Activated naive CD8-positive, alpha-beta T cell (primary cell): ENCODE measurements at regions not wholly inside any gene's neighbourhood (a gene's known extent, or its start where the extent isn't known, plus 50 kb on each side); places are given as distances from the start of the nearest gene placed in this dataset.

ENCODE experiments used
- H3K27ac Mint-ChIP-seq: one replicate; pipeline ENCODE4 v1.8.0; 2021; ENCODE audit warnings: mixed read lengths
- H3K27me3 Mint-ChIP-seq: one replicate; pipeline ENCODE4 v1.8.0; 2021; ENCODE audit warnings: mixed read lengths
- H3K36me3 Mint-ChIP-seq: one replicate; pipeline ENCODE4 v1.8.0; 2021; ENCODE audit warnings: mixed read lengths
- H3K4me1 Mint-ChIP-seq: one replicate; pipeline ENCODE4 v1.8.0; 2021; ENCODE audit warnings: low read depth, mixed read lengths
- H3K4me3 Mint-ChIP-seq: one replicate; pipeline ENCODE4 v1.8.0; 2021; ENCODE audit warnings: mild to moderate bottlenecking, mixed read lengths
- H3K9me3 Mint-ChIP-seq: one replicate; pipeline ENCODE4 v1.8.0; 2021; ENCODE audit warnings: low read depth, mixed read lengths

DNA sequence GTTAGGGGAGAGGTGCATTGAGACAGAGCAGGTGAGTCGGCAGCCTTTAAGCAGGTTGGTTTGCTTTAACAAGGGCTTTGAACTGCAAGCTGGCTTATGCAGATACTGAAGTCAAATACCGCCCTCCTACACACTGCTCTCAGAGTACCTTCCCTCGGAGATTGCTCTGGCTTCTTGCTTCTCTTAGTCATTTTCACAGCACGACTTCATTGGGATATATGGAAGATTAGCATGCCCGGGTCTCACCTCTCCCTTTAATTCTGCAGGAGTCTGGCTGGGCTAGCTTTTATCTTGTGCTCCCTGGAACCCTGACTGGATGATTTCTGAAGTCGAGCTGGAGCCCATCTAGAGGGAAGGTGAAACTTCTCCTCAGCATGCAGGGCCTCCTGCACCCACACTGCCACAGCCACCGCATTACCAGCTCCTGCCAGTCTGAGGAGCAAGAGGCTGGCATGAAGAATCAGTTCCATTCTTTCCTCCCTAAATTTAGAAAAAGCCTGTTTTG lies 395.5 kb upstream of the HNRNPA3 start:
- H3K4me1 Mint-ChIP-seq = peaks cover 61% of the 10 kb centered on the region
- H3K4me3 Mint-ChIP-seq = no peak overlapping the region
- no peaks in the 10 kb centered on the region for H3K36me3 Mint-ChIP-seq
- no peak overlapping the region for H3K27ac Mint-ChIP-seq
- no peaks in the 10 kb centered on the region for H3K27me3 Mint-ChIP-seq
- H3K9me3 Mint-ChIP-seq = no peaks in the 10 kb centered on the region

DNA sequence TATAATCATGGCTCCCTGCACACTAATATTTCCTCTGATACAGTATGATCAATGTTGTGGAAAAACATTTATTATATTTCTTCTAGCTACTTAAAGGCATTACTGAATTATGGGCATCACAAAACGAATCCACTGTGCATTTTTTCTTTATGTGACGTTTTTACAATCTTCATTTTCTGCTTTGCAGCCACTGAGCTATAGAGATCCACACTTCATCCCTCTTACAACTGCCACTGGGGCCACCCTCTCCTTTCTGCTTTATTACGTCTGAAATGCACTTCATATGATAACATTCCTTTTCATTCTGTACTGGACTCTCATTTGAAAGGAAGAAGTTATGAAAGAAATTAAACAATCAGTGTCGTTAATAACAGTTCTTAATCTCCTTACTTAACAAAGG lies 394.5 kb upstream of the HNRNPA3 start:
- peaks cover 69% of the 10 kb centered on the region for H3K4me1 Mint-ChIP-seq
- no peak overlapping the region for H3K4me3 Mint-ChIP-seq
- no peak overlapping the region for H3K27ac Mint-ChIP-seq
- no peaks in the 10 kb centered on the region for H3K9me3 Mint-ChIP-seq
- no peaks in the 10 kb centered on the region for H3K27me3 Mint-ChIP-seq
- no peaks in the 10 kb centered on the region for H3K36me3 Mint-ChIP-seq

DNA sequence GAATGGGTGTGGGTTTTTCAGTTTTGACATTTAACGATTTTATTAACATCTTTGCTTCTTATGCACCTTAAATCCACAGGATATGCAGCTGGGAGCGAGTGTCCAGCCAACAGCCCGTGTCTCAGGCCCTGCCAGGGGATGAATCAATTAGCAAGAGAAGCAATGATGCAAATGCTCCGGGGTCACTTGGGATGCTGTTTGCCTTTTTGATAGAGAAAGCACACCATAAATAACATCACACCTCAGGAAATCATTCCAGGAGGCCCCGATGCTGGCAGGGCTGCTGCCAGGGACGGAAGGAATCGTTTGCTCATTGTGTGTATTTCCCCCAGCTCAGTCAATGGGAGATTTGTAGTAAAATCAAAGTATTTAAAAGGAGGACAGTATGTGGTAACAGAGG lies 394.0 kb upstream of the HNRNPA3 start:
- Mint-ChIP-seq H3K36me3 (no peaks in the 10 kb centered on the region), H3K4me1 (peaks cover 73% of the 10 kb centered on the region), H3K27me3 (no peaks in the 10 kb centered on the region)

DNA sequence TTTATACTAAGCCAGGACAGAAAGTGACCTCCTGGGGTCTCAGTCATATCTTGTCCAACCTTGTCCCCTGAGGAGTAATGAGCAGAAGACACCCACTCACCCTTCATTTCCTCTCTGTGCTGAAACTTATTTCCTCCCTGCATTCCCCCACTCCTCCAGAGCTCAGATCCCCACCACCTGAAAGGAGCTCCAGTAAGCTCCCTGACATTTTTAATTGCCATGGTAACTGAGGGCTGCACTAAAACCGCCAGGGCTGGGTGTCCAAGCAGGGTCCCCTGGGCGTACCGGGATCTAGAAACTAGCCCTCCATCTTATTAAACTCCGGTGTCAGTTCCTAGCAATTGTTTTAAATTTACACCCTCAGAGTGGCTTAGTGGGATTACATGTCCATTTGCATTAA lies 393.3 kb upstream of the HNRNPA3 start:
- peaks cover 1% of the 10 kb centered on the region for H3K9me3 Mint-ChIP-seq
- peaks cover 79% of the 10 kb centered on the region for H3K4me1 Mint-ChIP-seq
- H3K4me3 Mint-ChIP-seq = no peak overlapping the region
- no peaks in the 10 kb centered on the region for H3K27me3 Mint-ChIP-seq
- peaks cover under 1% of the 10 kb centered on the region for H3K36me3 Mint-ChIP-seq
- H3K27ac Mint-ChIP-seq = no peak overlapping the region

More for the DNA sequence above, 394.0 kb upstream of the HNRNPA3 start:
- Mint-ChIP-seq H3K4me3 (no peak overlapping the region), H3K9me3 (no peaks in the 10 kb centered on the region), H3K27ac (no peak overlapping the region)

DNA sequence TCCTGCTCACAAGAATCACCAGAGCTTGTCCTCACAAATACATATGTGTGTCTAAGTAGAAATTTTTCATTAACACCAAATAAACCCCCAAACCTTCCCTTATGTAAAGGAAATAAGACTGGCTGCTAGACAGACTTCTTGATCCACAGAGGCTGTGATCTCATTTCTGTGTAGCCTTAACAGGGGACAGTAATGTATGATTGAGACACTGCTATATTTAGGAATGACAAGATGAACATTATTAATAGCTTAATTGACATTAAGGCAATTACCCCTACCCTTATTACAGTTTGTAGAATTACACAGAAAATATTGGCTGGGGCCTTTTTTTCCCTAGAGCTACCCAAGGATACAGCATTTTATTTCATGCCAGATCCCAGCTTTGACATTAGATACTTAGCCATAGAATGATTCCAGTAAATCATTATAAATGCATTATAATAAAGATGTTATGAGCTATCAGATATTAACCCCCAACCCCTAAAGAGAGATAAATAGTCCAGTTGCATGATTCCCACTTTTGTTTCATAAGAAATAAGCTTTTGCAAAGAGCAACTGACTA lies 392.1 kb upstream of the HNRNPA3 start:
- Mint-ChIP-seq H3K36me3 (peaks cover 2% of the 10 kb centered on the region), H3K4me1 (peaks cover 81% of the 10 kb centered on the region), H3K4me3 (no peak overlapping the region), H3K27ac (no peak overlapping the region), H3K9me3 (peaks cover 5% of the 10 kb centered on the region), H3K27me3 (no peaks in the 10 kb centered on the region)

DNA sequence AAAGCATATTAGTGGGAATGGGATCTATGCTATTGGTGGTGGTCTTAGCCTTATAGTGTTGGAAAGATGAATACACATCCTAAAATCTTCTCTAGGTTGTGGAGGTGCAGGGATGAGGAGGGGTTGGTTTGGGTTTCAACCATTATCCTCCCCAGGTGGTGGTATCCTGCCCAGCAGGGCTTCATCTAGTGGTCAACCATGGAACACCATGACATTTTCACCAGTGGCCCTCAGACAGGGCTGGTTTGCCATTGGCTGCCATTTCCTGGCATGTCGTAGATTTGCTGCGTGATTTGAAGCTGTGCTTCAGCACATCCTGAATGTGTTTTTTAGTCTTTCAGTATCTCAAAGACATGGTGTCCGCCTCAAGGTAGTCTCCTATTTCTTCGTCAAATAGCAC lies 391.2 kb upstream of the HNRNPA3 start:
- no peak overlapping the region for H3K4me3 Mint-ChIP-seq
- no peaks in the 10 kb centered on the region for H3K27me3 Mint-ChIP-seq
- H3K36me3 Mint-ChIP-seq = peaks cover 2% of the 10 kb centered on the region
- H3K9me3 Mint-ChIP-seq = peaks cover 5% of the 10 kb centered on the region
- H3K27ac Mint-ChIP-seq = no peak overlapping the region
- peaks cover 83% of the 10 kb centered on the region for H3K4me1 Mint-ChIP-seq

DNA sequence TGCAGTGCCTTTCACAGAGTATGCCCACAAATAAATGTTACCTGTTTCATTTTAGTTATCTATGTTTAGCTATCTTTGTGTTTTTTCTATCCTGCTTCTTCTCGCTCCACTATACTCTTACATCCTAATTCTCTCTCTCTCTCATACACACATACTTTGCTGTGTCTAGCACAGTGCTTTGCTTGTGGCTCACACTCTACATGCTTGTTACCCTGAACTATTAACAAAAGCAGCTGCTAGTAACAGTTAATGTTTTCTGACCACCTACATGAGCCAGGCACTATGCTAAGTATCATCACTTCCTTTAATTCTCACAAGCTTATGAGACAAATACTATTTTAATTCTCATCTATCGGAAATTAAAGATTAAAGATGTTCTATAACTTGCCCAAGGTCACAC lies 390.5 kb upstream of the HNRNPA3 start:
- Mint-ChIP-seq H3K4me3 (no peak overlapping the region), H3K9me3 (peaks cover 5% of the 10 kb centered on the region), H3K36me3 (peaks cover 2% of the 10 kb centered on the region), H3K27ac (no peak overlapping the region), H3K27me3 (no peaks in the 10 kb centered on the region), H3K4me1 (peaks cover 87% of the 10 kb centered on the region)

DNA sequence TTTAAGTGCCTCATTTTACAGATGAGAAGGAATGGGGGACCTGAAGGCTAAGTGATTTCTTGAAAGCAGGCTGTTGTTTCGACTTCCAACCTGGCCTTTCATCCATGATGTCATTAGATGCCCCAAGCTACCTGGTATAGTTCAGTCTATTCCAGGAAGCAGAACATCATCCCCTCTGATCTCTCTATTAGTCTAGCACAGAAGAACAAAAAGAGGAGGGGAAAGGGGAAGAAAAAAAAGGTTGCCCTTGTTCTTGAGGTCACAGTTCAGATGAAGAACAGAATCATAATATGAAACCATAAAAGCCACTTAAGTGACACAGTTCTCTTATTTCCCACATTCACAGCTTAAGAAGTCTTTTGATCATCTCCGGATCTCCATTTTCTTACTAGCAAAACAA lies 386.2 kb upstream of the HNRNPA3 start:
- Mint-ChIP-seq H3K27me3 (no peaks in the 10 kb centered on the region), H3K9me3 (peaks cover 5% of the 10 kb centered on the region), H3K4me3 (peak overlapping the region; percentile 76), H3K27ac (peak overlapping the region; percentile 90), H3K36me3 (peaks cover 6% of the 10 kb centered on the region), H3K4me1 (peaks cover 85% of the 10 kb centered on the region)

DNA sequence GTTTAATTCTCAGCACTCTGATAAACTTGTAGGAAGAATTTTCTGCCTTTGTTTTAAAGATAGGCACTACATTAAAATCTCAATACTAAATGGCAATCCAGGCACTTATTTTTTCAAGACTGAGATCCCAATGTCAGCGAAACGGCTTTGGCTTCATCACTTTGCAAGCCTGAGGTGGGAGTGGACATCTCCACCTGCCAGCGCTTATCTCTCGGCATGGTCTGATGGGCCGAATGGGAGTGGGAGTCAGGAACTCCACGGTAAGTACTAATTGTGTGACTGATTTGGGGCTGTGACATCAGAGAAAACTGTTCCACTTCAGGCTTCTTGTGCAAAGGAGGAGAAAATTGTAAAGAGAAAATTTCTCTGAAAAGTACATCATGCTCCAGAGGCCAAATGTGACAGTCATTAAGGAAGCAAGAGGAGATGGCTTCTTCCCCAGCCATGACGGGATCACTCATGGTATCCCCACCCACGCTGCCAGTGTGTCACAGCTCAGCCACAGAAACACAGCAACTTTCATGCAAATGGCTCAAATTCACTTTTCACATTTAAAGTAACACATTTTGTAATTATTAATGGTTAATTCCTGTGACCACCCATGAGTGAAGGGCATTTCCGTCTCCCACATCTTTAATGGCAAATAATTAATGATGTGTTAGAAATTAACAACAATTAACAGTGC lies 385.5 kb upstream of the HNRNPA3 start:
- Mint-ChIP-seq H3K27ac (peak overlapping the region; percentile 90), H3K27me3 (no peaks in the 10 kb centered on the region), H3K4me1 (peaks cover 77% of the 10 kb centered on the region), H3K9me3 (peaks cover 5% of the 10 kb centered on the region), H3K4me3 (peak overlapping the region; percentile 76), H3K36me3 (peaks cover 6% of the 10 kb centered on the region)

DNA sequence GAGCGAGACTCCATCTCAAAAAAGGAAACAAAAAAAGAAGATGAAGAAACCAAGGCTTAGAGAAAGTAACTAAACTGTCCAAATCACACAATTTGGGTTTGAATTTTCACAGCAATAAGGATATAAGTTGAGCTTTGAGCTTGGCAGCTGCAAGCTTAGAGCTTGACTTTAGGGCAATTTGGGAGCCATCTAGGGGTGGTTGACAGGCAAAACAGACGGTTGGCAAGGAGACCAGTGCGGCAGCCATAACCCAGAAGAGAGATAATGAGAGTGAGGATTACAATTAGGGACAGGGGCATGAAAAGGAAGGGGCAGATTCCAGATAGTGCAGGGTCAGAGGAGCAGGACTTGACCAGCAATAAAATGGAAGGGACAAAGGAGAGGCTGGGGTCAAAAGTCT lies 382.2 kb upstream of the HNRNPA3 start:
- no peak overlapping the region for H3K4me3 Mint-ChIP-seq
- H3K27me3 Mint-ChIP-seq = no peaks in the 10 kb centered on the region
- H3K36me3 Mint-ChIP-seq = peaks cover 5% of the 10 kb centered on the region
- H3K9me3 Mint-ChIP-seq = no peaks in the 10 kb centered on the region
- peaks cover 47% of the 10 kb centered on the region for H3K4me1 Mint-ChIP-seq
- H3K27ac Mint-ChIP-seq = no peak overlapping the region

DNA sequence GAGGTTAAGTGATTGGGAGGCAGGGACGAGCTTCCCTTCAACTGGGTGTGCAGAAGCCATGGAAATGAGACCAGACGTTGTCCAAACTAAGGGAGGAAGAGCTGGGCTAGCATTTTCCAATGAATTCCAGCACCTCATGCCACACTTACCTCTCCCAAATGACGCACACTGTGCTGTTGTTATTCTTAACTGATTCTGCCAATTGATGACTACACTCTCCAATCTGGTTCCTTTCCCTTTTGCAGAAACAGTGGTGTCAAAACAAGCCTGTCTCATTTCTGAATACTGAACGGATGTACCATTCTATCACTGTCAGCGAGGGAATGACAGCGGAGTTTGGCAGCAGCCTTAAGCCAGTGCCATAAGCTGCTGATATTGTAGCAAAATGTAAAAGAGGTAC lies 380.5 kb upstream of the HNRNPA3 start:
- H3K9me3 Mint-ChIP-seq = no peaks in the 10 kb centered on the region
- H3K27ac Mint-ChIP-seq = no peak overlapping the region
- no peaks in the 10 kb centered on the region for H3K27me3 Mint-ChIP-seq
- H3K4me1 Mint-ChIP-seq = peaks cover 31% of the 10 kb centered on the region
- H3K36me3 Mint-ChIP-seq = peaks cover 5% of the 10 kb centered on the region
- H3K4me3 Mint-ChIP-seq = no peak overlapping the region

DNA sequence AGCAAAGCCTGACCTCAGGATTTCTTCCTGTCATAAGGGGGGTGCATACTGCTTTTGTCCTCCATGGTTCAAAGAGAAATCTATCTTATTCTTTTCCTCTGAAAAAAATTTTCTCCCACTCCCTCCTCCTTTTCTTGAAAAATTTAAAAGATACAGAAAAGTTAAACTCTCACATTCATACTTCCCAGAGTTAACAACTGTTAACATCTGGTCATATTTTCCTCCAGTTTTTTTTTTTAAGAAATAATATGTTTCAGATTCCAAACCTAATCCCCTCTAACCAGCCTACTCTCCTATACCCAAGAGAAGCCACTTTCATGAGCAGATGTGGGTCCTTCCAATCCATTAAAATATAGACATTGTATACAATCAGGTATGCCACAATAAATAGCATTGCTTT lies 378.9 kb upstream of the HNRNPA3 start:
- H3K27me3 Mint-ChIP-seq = no peaks in the 10 kb centered on the region
- no peak overlapping the region for H3K4me3 Mint-ChIP-seq
- H3K4me1 Mint-ChIP-seq = peaks cover 19% of the 10 kb centered on the region
- no peaks in the 10 kb centered on the region for H3K9me3 Mint-ChIP-seq
- no peak overlapping the region for H3K27ac Mint-ChIP-seq
- peaks cover 1% of the 10 kb centered on the region for H3K36me3 Mint-ChIP-seq

DNA sequence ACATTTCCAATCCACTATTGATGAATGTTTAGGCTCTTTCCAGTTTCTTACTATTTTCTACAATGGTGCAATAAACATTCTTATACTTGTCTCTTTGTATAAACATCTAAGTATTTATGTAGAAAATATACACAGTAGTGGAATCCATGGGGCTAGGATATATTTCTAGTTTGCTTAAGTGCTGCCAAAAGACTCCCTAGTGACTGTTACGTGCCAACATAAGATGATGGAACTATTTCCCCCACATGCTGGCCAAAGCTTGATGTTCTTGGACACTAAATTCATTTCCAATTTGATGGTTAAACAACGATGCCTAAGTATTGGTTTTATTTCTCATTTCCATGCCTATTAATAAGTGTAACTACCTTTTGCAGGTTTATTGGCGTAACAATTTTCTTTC lies 378.4 kb upstream of the HNRNPA3 start:
- no peak overlapping the region for H3K4me3 Mint-ChIP-seq
- no peaks in the 10 kb centered on the region for H3K9me3 Mint-ChIP-seq
- H3K27ac Mint-ChIP-seq = no peak overlapping the region
- H3K36me3 Mint-ChIP-seq = peaks cover 6% of the 10 kb centered on the region
- H3K27me3 Mint-ChIP-seq = no peaks in the 10 kb centered on the region
- peaks cover 16% of the 10 kb centered on the region for H3K4me1 Mint-ChIP-seq

DNA sequence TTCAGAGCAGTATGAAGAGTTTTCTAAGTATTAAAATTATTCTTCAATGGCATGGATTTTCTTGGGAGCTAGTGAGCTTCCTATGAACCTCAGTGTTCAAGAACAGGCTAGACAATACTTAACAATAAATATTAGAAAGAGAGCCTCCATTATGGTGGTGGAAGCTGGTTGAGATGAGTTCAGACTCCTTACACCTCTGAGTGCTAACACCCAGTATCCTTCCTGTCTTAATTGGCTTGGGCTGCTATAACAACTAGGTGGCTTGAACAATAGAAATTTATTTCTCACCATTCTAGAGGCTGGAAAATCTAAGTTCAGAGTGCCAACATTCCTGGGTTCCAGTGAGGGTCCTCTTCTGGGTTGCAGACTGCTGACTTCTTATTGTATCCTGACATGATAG lies 369.4 kb upstream of the HNRNPA3 start:
- Mint-ChIP-seq H3K9me3 (no peaks in the 10 kb centered on the region), H3K27me3 (no peaks in the 10 kb centered on the region), H3K4me3 (no peak overlapping the region), H3K4me1 (peaks cover 2% of the 10 kb centered on the region), H3K27ac (no peak overlapping the region), H3K36me3 (peaks cover 9% of the 10 kb centered on the region)

DNA sequence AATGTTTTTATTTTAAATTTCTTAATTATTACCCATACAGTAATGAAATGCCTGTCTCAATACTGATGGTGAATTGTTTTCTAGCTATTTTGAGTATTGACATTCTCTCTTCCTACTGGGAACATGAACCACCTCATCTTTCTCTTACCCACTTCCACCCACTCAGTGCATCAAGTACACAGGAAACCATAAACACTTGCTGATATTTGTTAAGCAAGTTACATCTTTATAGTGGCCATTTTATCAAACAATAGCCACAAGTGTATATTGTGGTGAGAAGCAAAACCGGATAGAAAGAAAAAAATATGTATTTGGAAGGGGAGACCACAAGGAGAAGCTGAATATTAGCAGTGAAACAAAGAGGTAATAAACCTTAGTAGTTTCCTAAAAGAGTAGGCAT lies 368.1 kb upstream of the HNRNPA3 start:
- Mint-ChIP-seq H3K36me3 (peaks cover 3% of the 10 kb centered on the region), H3K27ac (no peak overlapping the region), H3K4me3 (no peak overlapping the region)

DNA sequence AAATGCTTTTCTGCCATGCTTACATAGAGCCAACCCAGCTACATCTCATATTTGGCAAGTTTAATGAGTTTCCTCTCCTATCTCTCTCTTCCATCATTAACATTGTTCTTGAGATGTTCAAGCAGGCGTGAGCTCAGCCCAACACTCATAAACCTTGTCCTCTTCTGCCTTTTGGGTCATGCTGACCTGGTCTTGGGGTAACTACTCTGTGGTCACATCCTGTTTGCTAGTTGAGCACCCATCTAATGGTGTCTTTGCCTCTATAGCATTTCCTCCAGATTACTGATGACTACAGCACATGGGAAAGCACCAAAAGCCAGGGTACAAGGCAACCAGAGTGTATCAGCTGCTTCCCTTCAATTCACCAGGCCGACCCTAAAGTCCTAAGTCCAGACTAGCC lies 366.9 kb upstream of the HNRNPA3 start:
- H3K9me3 Mint-ChIP-seq = no peaks in the 10 kb centered on the region
- no peak overlapping the region for H3K4me3 Mint-ChIP-seq
- H3K27ac Mint-ChIP-seq = no peak overlapping the region
- H3K4me1 Mint-ChIP-seq = peaks cover 2% of the 10 kb centered on the region
- peaks cover 5% of the 10 kb centered on the region for H3K36me3 Mint-ChIP-seq
- no peaks in the 10 kb centered on the region for H3K27me3 Mint-ChIP-seq

More for the DNA sequence above, 368.1 kb upstream of the HNRNPA3 start:
- Mint-ChIP-seq H3K27me3 (no peaks in the 10 kb centered on the region), H3K4me1 (peaks cover 2% of the 10 kb centered on the region), H3K9me3 (no peaks in the 10 kb centered on the region)
